ENCODE measurements at regions not wholly inside any gene's neighbourhood (a gene's known extent, or its start where the extent isn't known, plus 50 kb on each side); places are given as distances from the start of the nearest gene placed in this dataset.

GRCh38 chr18:46423226-46423805, 233.7 kb downstream of the LOXHD1 start:
- Histone ChIP-seq H3K36me3 (ENCODE audit: control insufficient read depth, insufficient read depth, low read length) (no peaks in the 10 kb centered on the region), H3K4me1 (ENCODE audit: control insufficient read depth, insufficient read depth, low read length, poor library complexity, severe bottlenecking) (no peaks in the 10 kb centered on the region), H3K4me3 (ENCODE audit: low read depth, low read length) (no peak overlapping the region), H3K9me3 (ENCODE audit: control insufficient read depth in 2 of 2, low read length in 2 of 2) (no peaks in the 10 kb centered on the region), H3K27ac (ENCODE audit: insufficient read depth, low read length, poor library complexity, severe bottlenecking) (no peak overlapping the region), H3K27me3 (ENCODE audit: control insufficient read depth, insufficient read depth, low read length) (no peaks in the 10 kb centered on the region)
- no peak overlapping the region for H3K4me3 Mint-ChIP-seq
- no peak overlapping the region for H3K27ac Mint-ChIP-seq
- peaks cover 0 to 6% (median 0%) of the 10 kb centered on the region in 4 donors for H3K4me1 Mint-ChIP-seq
- ATAC-seq (ENCODE audit: low read depth in 2 of 2): no peak
- DNase-seq: no peak
- H3K36me3 Mint-ChIP-seq: no peaks in the 10 kb centered on the region
- no peaks in the 10 kb centered on the region for H3K9me3 Mint-ChIP-seq
- H3K27me3 Mint-ChIP-seq: peaks cover 4% of the 10 kb centered on the region

- Mint-ChIP-seq H3K27ac (no peak overlapping the region), H3K4me1 (peaks cover 0 to 3% (median 0%) of the 10 kb centered on the region in 4 donors), H3K4me3 (no peak overlapping the region), H3K36me3 (no peaks in the 10 kb centered on the region), H3K27me3 (peaks cover 7% of the 10 kb centered on the region), H3K9me3 (no peaks in the 10 kb centered on the region)
- ATAC-seq (ENCODE audit: low read depth in 2 of 2) (no peak), DNase-seq (no peak)
- Histone ChIP-seq H3K9me3 (ENCODE audit: control insufficient read depth in 2 of 2, low read length in 2 of 2) (no peaks in the 10 kb centered on the region), H3K4me1 (ENCODE audit: control insufficient read depth, insufficient read depth, low read length, poor library complexity, severe bottlenecking) (no peaks in the 10 kb centered on the region), H3K27ac (ENCODE audit: insufficient read depth, low read length, poor library complexity, severe bottlenecking) (no peak overlapping the region), H3K36me3 (ENCODE audit: control insufficient read depth, insufficient read depth, low read length) (no peaks in the 10 kb centered on the region), H3K27me3 (ENCODE audit: control insufficient read depth, insufficient read depth, low read length) (no peaks in the 10 kb centered on the region), H3K4me3 (ENCODE audit: low read depth, low read length) (no peak overlapping the region)
Measured at GRCh38 chr18:46424898-46425297, 232.1 kb downstream of the LOXHD1 start.

GRCh38 chr18:46425511-46425910, 231.5 kb downstream of the LOXHD1 start:
- DNase-seq: no peak
- H3K27ac Mint-ChIP-seq: no peak overlapping the region
- H3K27me3 Mint-ChIP-seq: peaks cover 7% of the 10 kb centered on the region
- Histone ChIP-seq H3K27ac (ENCODE audit: insufficient read depth, low read length, poor library complexity, severe bottlenecking) (no peak overlapping the region), H3K4me3 (ENCODE audit: low read depth, low read length) (no peak overlapping the region), H3K36me3 (ENCODE audit: control insufficient read depth, insufficient read depth, low read length) (no peaks in the 10 kb centered on the region), H3K9me3 (ENCODE audit: control insufficient read depth in 2 of 2, low read length in 2 of 2) (no peaks in the 10 kb centered on the region), H3K4me1 (ENCODE audit: control insufficient read depth, insufficient read depth, low read length, poor library complexity, severe bottlenecking) (no peaks in the 10 kb centered on the region), H3K27me3 (ENCODE audit: control insufficient read depth, insufficient read depth, low read length) (no peaks in the 10 kb centered on the region)
- no peak overlapping the region for H3K4me3 Mint-ChIP-seq
- H3K4me1 Mint-ChIP-seq: peaks cover 0 to 2% (median 0%) of the 10 kb centered on the region in 4 donors
- no peaks in the 10 kb centered on the region for H3K9me3 Mint-ChIP-seq
- H3K36me3 Mint-ChIP-seq: no peaks in the 10 kb centered on the region
- ATAC-seq (ENCODE audit: low read depth in 2 of 2): no peak

- H3K9me3 Mint-ChIP-seq: no peaks in the 10 kb centered on the region
- H3K4me1 ChIP-seq (ENCODE audit: control insufficient read depth, insufficient read depth, low read length, poor library complexity, severe bottlenecking): no peaks in the 10 kb centered on the region
- DNase-seq (no peak), ATAC-seq (ENCODE audit: low read depth in 2 of 2) (no peak)
- no peak overlapping the region for H3K4me3 Mint-ChIP-seq
- peaks cover 10% of the 10 kb centered on the region for H3K27me3 Mint-ChIP-seq
- H3K27ac ChIP-seq (ENCODE audit: insufficient read depth, low read length, poor library complexity, severe bottlenecking): no peak overlapping the region
- no peak overlapping the region for H3K4me3 ChIP-seq (ENCODE audit: low read depth, low read length)
- H3K27me3 ChIP-seq (ENCODE audit: control insufficient read depth, insufficient read depth, low read length): no peaks in the 10 kb centered on the region
- no peaks in the 10 kb centered on the region for H3K36me3 ChIP-seq (ENCODE audit: control insufficient read depth, insufficient read depth, low read length)
- peak overlapping the region in 1 of 3 donors; percentile 64 for H3K27ac Mint-ChIP-seq
- H3K4me1 Mint-ChIP-seq: peaks cover 0 to 2% (median 0%) of the 10 kb centered on the region in 4 donors
- H3K36me3 Mint-ChIP-seq: no peaks in the 10 kb centered on the region
- H3K9me3 ChIP-seq (ENCODE audit: control insufficient read depth in 2 of 2, low read length in 2 of 2): no peaks in the 10 kb centered on the region
Measured at GRCh38 chr18:46426021-46426678, 230.9 kb downstream of the LOXHD1 start.

- Histone ChIP-seq H3K9me3 (ENCODE audit: control insufficient read depth in 2 of 2, low read length in 2 of 2) (no peaks in the 10 kb centered on the region), H3K4me3 (ENCODE audit: low read depth, low read length) (no peak overlapping the region), H3K27me3 (ENCODE audit: control insufficient read depth, insufficient read depth, low read length) (no peaks in the 10 kb centered on the region), H3K4me1 (ENCODE audit: control insufficient read depth, insufficient read depth, low read length, poor library complexity, severe bottlenecking) (no peaks in the 10 kb centered on the region), H3K36me3 (ENCODE audit: control insufficient read depth, insufficient read depth, low read length) (no peaks in the 10 kb centered on the region), H3K27ac (ENCODE audit: insufficient read depth, low read length, poor library complexity, severe bottlenecking) (no peak overlapping the region)
- Mint-ChIP-seq H3K27me3 (peaks cover 12% of the 10 kb centered on the region), H3K4me3 (no peak overlapping the region), H3K27ac (no peak overlapping the region), H3K4me1 (peaks cover 0 to 2% (median 0%) of the 10 kb centered on the region in 4 donors), H3K36me3 (no peaks in the 10 kb centered on the region), H3K9me3 (no peaks in the 10 kb centered on the region)
- no peak for ATAC-seq (ENCODE audit: low read depth in 2 of 2)
- DNase-seq: no peak
Measured at GRCh38 chr18:46426679-46427047, 230.4 kb downstream of the LOXHD1 start.

Data from CD4-positive, CD25-positive, alpha-beta regulatory T cell (primary cell).